Transverse colon (tissue), 4 donors: ENCODE measurements at regions not wholly inside any gene's neighbourhood (a gene's known extent, or its start where the extent isn't known, plus 50 kb on each side); places are given as distances from the start of the nearest gene placed in this dataset.

Experiments
- EP300 ChIP-seq: sonication (generic); formaldehyde crosslinking; IDR thresholded peaks from one replicate; pipeline ENCODE4 v1.6.1; 2017; ENCODE audit warnings: antibody characterized with exemption, low read depth
- POLR2A ChIP-seq: fragments of 450-650 bp; IDR thresholded peaks from one replicate; pipeline ENCODE4 v1.6.1; 2016; ENCODE audit warnings: antibody characterized with exemption, mild to moderate bottlenecking, moderate library complexity
- POLR2AphosphoS5 ChIP-seq, 3 donors: sonication (generic); formaldehyde crosslinking; IDR thresholded peaks; one replicate each; pipeline ENCODE4 v1.6.1; 2016; ENCODE audit warnings: antibody characterized with exemption in 3 of 3
- TF ChIP-seq, protein P1 (sequence below), 5 experiments: fragments of 200-600 bp in 3 of 5; fragments of 450-650 bp in 2 of 5; sonication (generic) in 3 of 5; IDR thresholded peaks; 1 replicate in 2 of 5; 2 replicates in 3 of 5; pipeline ENCODE4 v1.5.1; 2016 to 2017; ENCODE audit warnings: antibody characterized with exemption in 5 of 5, inconsistent platforms in 3 of 5, mild to moderate bottlenecking in 2 of 5, moderate library complexity in 1 of 5

GRCh38 chr16:55037046-55037445, 106.4 kb downstream of the IRX5 start:
- TF ChIP-seq, protein P1, sequence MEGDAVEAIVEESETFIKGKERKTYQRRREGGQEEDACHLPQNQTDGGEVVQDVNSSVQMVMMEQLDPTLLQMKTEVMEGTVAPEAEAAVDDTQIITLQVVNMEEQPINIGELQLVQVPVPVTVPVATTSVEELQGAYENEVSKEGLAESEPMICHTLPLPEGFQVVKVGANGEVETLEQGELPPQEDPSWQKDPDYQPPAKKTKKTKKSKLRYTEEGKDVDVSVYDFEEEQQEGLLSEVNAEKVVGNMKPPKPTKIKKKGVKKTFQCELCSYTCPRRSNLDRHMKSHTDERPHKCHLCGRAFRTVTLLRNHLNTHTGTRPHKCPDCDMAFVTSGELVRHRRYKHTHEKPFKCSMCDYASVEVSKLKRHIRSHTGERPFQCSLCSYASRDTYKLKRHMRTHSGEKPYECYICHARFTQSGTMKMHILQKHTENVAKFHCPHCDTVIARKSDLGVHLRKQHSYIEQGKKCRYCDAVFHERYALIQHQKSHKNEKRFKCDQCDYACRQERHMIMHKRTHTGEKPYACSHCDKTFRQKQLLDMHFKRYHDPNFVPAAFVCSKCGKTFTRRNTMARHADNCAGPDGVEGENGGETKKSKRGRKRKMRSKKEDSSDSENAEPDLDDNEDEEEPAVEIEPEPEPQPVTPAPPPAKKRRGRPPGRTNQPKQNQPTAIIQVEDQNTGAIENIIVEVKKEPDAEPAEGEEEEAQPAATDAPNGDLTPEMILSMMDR (IDR thresholded peaks at IDR 0.05) = no peak
- TF ChIP-seq POLR2A (no peak), EP300 (no peak), POLR2AphosphoS5 (IDR thresholded peaks at IDR 0.05) (no peak)
